IMR-90 (cell line): ENCODE measurements at regions not wholly inside any gene's neighbourhood (a gene's known extent, or its start where the extent isn't known, plus 50 kb on each side); places are given as distances from the start of the nearest gene placed in this dataset.

Source experiments
- ATAC-seq: fragments of 200-7000 bp; cut with Tn5 transposase; 2 replicates; pipeline ENCODE4 v1.9.1; 2020; ENCODE audit warnings: low read depth, mild to moderate bottlenecking, moderate library complexity
- BruUV-seq: library from RNA; stranded (reverse); fragments of 400-500 nt; replicated peaks from 2 replicates; lab custom pipeline; 2021; lab: Mats Ljungman, UMichigan
- CTCF ChIA-PET: fragments of 300-600 bp; formaldehyde crosslinking; extraction: SDS; loops from one replicate; lab custom pipeline; 2021; ENCODE audit warnings: antibody characterized with exemption; lab: Yijun Ruan, JAX
- POLR2A ChIA-PET: fragments of 300-600 bp; sonication (Branson Sonifier 250); formaldehyde crosslinking; loops from one replicate; lab custom pipeline; 2022; ENCODE audit warnings: antibody characterized with exemption; ENCODE audit not compliant: unreplicated experiment; lab: Charles Lee
- DNase-seq: peaks from one replicate; pipeline ENCODE4 v3.0.0; 2013
- H2AFZ ChIP-seq: replicated peaks from 2 replicates; pipeline ENCODE3; 2013; ENCODE audit warnings: low read length, mild to moderate bottlenecking; ENCODE audit not compliant: poor library complexity
- H2AK5ac ChIP-seq: 2 replicates; pipeline ENCODE4 v1.6.1; 2013; ENCODE audit warnings: low read depth, low read length, inconsistent platforms
- H2AK9ac ChIP-seq: replicated peaks from 2 replicates; pipeline ENCODE3; 2013; ENCODE audit warnings: mild to moderate bottlenecking, low read depth, low read length, moderate library complexity; ENCODE audit not compliant: poor library complexity
- H2BK120ac ChIP-seq: 2 replicates; pipeline ENCODE4 v1.6.1; 2013; ENCODE audit warnings: low read depth, low read length, inconsistent platforms
- H2BK15ac ChIP-seq: 3 replicates; pipeline ENCODE4 v1.6.1; 2013; ENCODE audit warnings: low read depth, low read length, inconsistent platforms
- H2BK20ac ChIP-seq: 2 replicates; pipeline ENCODE4 v1.6.1; 2013; ENCODE audit warnings: low read depth, mild to moderate bottlenecking, inconsistent platforms, low read length, moderate library complexity
- H2BK5ac ChIP-seq: 2 replicates; pipeline ENCODE4 v1.6.1; 2013; ENCODE audit warnings: mild to moderate bottlenecking, low read depth, low read length, inconsistent platforms; ENCODE audit not compliant: poor library complexity, severe bottlenecking
- H3K14ac ChIP-seq: replicated peaks from 2 replicates; pipeline ENCODE4 v1.6.1; 2013; ENCODE audit warnings: low read depth, low read length, inconsistent platforms
- H3K18ac ChIP-seq: 2 replicates; pipeline ENCODE4 v1.6.1; 2013; ENCODE audit warnings: low read depth, low read length, control low read depth
- H3K23ac ChIP-seq: 2 replicates; pipeline ENCODE4 v1.6.1; 2013; ENCODE audit warnings: low read depth, low read length, inconsistent platforms
- H3K27ac ChIP-seq: 2 replicates; pipeline ENCODE4 v1.5.1; 2013; ENCODE audit warnings: mild to moderate bottlenecking, control low read depth, low read length; ENCODE audit not compliant: insufficient read depth
- H3K27me3 ChIP-seq: 2 replicates; pipeline ENCODE4 v1.6.1; 2013; ENCODE audit warnings: low read length; ENCODE audit not compliant: control insufficient read depth, insufficient read depth
- H3K36me3 ChIP-seq: 2 replicates; pipeline ENCODE4 v1.6.1; 2013; ENCODE audit warnings: low read length, mixed read lengths; ENCODE audit not compliant: control insufficient read depth, insufficient read depth
- H3K4ac ChIP-seq: 2 replicates; pipeline ENCODE4 v1.6.1; 2013; ENCODE audit warnings: low read depth, low read length, inconsistent platforms
- H3K4me1 ChIP-seq: 2 replicates; pipeline ENCODE4 v1.6.1; 2013; ENCODE audit warnings: low read length, mixed read lengths; ENCODE audit not compliant: control insufficient read depth, insufficient read depth
- H3K4me2 ChIP-seq: 2 replicates; pipeline ENCODE4 v1.6.1; 2013; ENCODE audit warnings: low read depth, mild to moderate bottlenecking, control low read depth, low read length, moderate library complexity
- H3K4me3 ChIP-seq: 2 replicates; pipeline ENCODE4 v1.5.1; 2013; ENCODE audit warnings: low read depth, mild to moderate bottlenecking, control low read depth, low read length, moderate library complexity; ENCODE audit not compliant: insufficient read depth
- H3K56ac ChIP-seq: 2 replicates; pipeline ENCODE4 v1.6.1; 2013; ENCODE audit warnings: low read length, inconsistent platforms; ENCODE audit not compliant: insufficient read depth; ENCODE audit errors: extremely low read depth
- H3K79me1 ChIP-seq, 2 experiments: 2 replicates each; pipeline ENCODE4 v1.6.1; 2013; ENCODE audit warnings: low read length in 2 of 2, inconsistent platforms in 1 of 2, low read depth in 1 of 2
- H3K9ac ChIP-seq: 2 replicates; pipeline ENCODE4 v1.6.1; 2013; ENCODE audit warnings: low read depth, low read length, control low read depth
- H3K9me1 ChIP-seq: 2 replicates; pipeline ENCODE4 v1.6.1; 2013; ENCODE audit warnings: low read length, inconsistent platforms; ENCODE audit not compliant: insufficient read depth
- H3K9me3 ChIP-seq: 2 replicates; pipeline ENCODE4 v1.6.1; 2013; ENCODE audit warnings: low read length; ENCODE audit not compliant: control insufficient read depth, insufficient read depth
- H4K20me1 ChIP-seq: 2 replicates; pipeline ENCODE4 v1.6.1; 2013; ENCODE audit warnings: low read length, inconsistent platforms; ENCODE audit not compliant: insufficient read depth
- H4K5ac ChIP-seq: 2 replicates; pipeline ENCODE4 v1.6.1; 2013; ENCODE audit warnings: mild to moderate bottlenecking, low read depth, low read length, control low read depth
- H4K8ac ChIP-seq, 2 experiments: 2 replicates each; pipeline ENCODE4 v1.6.1; 2013; ENCODE audit warnings: low read depth in 2 of 2, low read length in 2 of 2, control low read depth in 1 of 2, inconsistent platforms in 1 of 2
- H4K91ac ChIP-seq: 2 replicates; pipeline ENCODE4 v1.6.1; 2013; ENCODE audit warnings: low read depth, low read length, inconsistent platforms; ENCODE audit not compliant: insufficient read depth
- CEBPB ChIP-seq: IDR thresholded peaks from 2 replicates; pipeline ENCODE4 v1.6.1; 2012; ENCODE audit warnings: low read depth, low read length, improper control_type of control experiment
- CHD1 ChIP-seq: IDR thresholded peaks from 2 replicates; pipeline ENCODE4 v1.6.1; 2012; ENCODE audit warnings: low read depth, low read length, improper control_type of control experiment
- CTCF ChIP-seq: conservative IDR thresholded peaks from 2 replicates; pipeline ENCODE4 v1.5.1; 2012; ENCODE audit warnings: mild to moderate bottlenecking, low read depth, low read length, improper control_type of control experiment
- ELK1 ChIP-seq: fragments of 150-350 bp; IDR thresholded peaks from 2 replicates; pipeline ENCODE4 v1.6.1; 2016; ENCODE audit warnings: low read depth, mild to moderate bottlenecking, low read length, moderate library complexity, borderline replicate concordance
- FOS ChIP-seq: fragments of 150-350 bp; IDR thresholded peaks from 2 replicates; pipeline ENCODE4 v1.6.1; 2016; ENCODE audit warnings: low read depth, low read length
- MAFK ChIP-seq: IDR thresholded peaks from 2 replicates; pipeline ENCODE4 v1.6.1; 2012; ENCODE audit warnings: low read depth, low read length, improper control_type of control experiment
- MAZ ChIP-seq: IDR thresholded peaks from 2 replicates; pipeline ENCODE4 v1.6.1; 2012; ENCODE audit warnings: low read depth, mild to moderate bottlenecking, low read length, improper control_type of control experiment, moderate library complexity, borderline replicate concordance
- MXI1 ChIP-seq: IDR thresholded peaks from 2 replicates; pipeline ENCODE4 v1.6.1; 2012; ENCODE audit warnings: low read depth, mild to moderate bottlenecking, low read length, moderate library complexity, borderline replicate concordance
- NFE2L2 ChIP-seq: fragments of 150-350 bp; IDR thresholded peaks from 2 replicates; pipeline ENCODE4 v1.6.1; 2016; ENCODE audit warnings: low read depth, mild to moderate bottlenecking, low read length
- POLR2A ChIP-seq: IDR thresholded peaks from 2 replicates; pipeline ENCODE4 v1.6.1; 2012; ENCODE audit warnings: mild to moderate bottlenecking, low read depth, low read length
- RAD21 ChIP-seq: IDR thresholded peaks from 2 replicates; pipeline ENCODE4 v1.6.1; 2012; ENCODE audit warnings: low read length, improper control_type of control experiment
- RCOR1 ChIP-seq: IDR thresholded peaks from 2 replicates; pipeline ENCODE4 v1.6.1; 2012; ENCODE audit warnings: mild to moderate bottlenecking, low read length, improper control_type of control experiment; ENCODE audit not compliant: insufficient replicate concordance
- RFX5 ChIP-seq: IDR thresholded peaks from 2 replicates; pipeline ENCODE4 v1.8.0; 2012; ENCODE audit warnings: low read depth, mild to moderate bottlenecking, low read length, moderate library complexity
- USF2 ChIP-seq: fragments of 150-350 bp; IDR thresholded peaks from 2 replicates; pipeline ENCODE4 v1.6.1; 2017; ENCODE audit warnings: mild to moderate bottlenecking, antibody characterized with exemption, low read length, low read depth
- WGBS, 2 experiments: methylation state at CpG; one replicate each; pipeline versions ENCODE4 v1.1.5 to v1.1.7; 2013; ENCODE audit warnings: missing lambda C conversion rate in 2 of 2; ENCODE audit not compliant: insufficient read length in 1 of 2; ENCODE audit errors: extremely low coverage in 2 of 2; 5-methylcytosine and 5-hydroxymethylcytosine counted together
- dilution Hi-C: fragments of 300-500 bp; cut with HindIII; formaldehyde crosslinking; loops from one replicate; pipeline ENCODE4 v1.14.3; 2018; ENCODE audit warnings: low sequenced_read_pairs; ENCODE audit not compliant: unreplicated experiment
- in situ Hi-C: fragments of 300-500 bp; cut with MboI; formaldehyde crosslinking; loops from 3 replicates; pipeline ENCODE4 v1.14.3; 2019; ENCODE audit warnings: low sequenced_read_pairs, inconsistent platforms, mixed read lengths
- intact Hi-C: fragments of 100-400 bp; cut with micrococcal nuclease; formaldehyde crosslinking; loops from 2 replicates; pipeline ENCODE4 v1.10.0; 2022

GRCh38 chr6:96716221-96716620 lies 121.1 kb downstream of the GPR63 start:
- no peak overlapping the region for H3K23ac ChIP-seq
- no peaks in the 10 kb centered on the region for H3K9me1 ChIP-seq
- H3K9ac ChIP-seq: no peak overlapping the region
- H2BK20ac ChIP-seq: no peak overlapping the region
- intact Hi-C loops: no loop called here
- no peak overlapping the region for H3K14ac ChIP-seq
- no peak overlapping the region for H3K27ac ChIP-seq
- H4K8ac ChIP-seq: no peak overlapping the region
- no peak overlapping the region for H2BK120ac ChIP-seq
- no peak overlapping the region for H2AK9ac ChIP-seq
- no peaks in the 10 kb centered on the region for H3K27me3 ChIP-seq
- no CpG with 5 or more reads among the region's 4 CpGs for WGBS, 2 experiments
- POLR2A ChIA-PET: no interaction called here
- H3K79me1 ChIP-seq: no peaks in the 10 kb centered on the region
- TF ChIP-seq RFX5: no peak
- TF ChIP-seq POLR2A: no peak
- TF ChIP-seq CHD1: no peak
- no peak for TF ChIP-seq MXI1
- TF ChIP-seq CTCF: no peak
- TF ChIP-seq ELK1: no peak
- TF ChIP-seq FOS: no peak
- TF ChIP-seq NFE2L2: no peak
- no peak for TF ChIP-seq MAFK
- no peak for TF ChIP-seq CEBPB
- no peak for TF ChIP-seq RCOR1
- no peak for TF ChIP-seq MAZ
- no peak for TF ChIP-seq USF2
- no peak for TF ChIP-seq RAD21
- BruUV-seq: no TSS peak
- DNase-seq (no peak), ATAC-seq (no peak)
- no peak overlapping the region for H2BK15ac ChIP-seq
- H3K18ac ChIP-seq: no peak overlapping the region
- no peak overlapping the region for H3K4me2 ChIP-seq
- H3K4me1 ChIP-seq: no peaks in the 10 kb centered on the region
- H3K4me3 ChIP-seq: no peak overlapping the region
- no peaks in the 10 kb centered on the region for H4K20me1 ChIP-seq
- no peak overlapping the region for H2AFZ ChIP-seq
- no peak overlapping the region for H2AK5ac ChIP-seq
- H3K4ac ChIP-seq: no peak overlapping the region
- dilution Hi-C loops: no loop called here
- no peak overlapping the region for H3K56ac ChIP-seq
- no peaks in the 10 kb centered on the region for H3K36me3 ChIP-seq
- no peak overlapping the region for H4K91ac ChIP-seq
- in situ Hi-C loops: no loop called here
- CTCF ChIA-PET: no interaction called here
- H4K5ac ChIP-seq: no peak overlapping the region
- H3K9me3 ChIP-seq: no peaks in the 10 kb centered on the region
- H2BK5ac ChIP-seq: no peak overlapping the region
